ENCODE measurements at regions not wholly inside any gene's neighbourhood (a gene's known extent, or its start where the extent isn't known, plus 50 kb on each side); places are given as distances from the start of the nearest gene placed in this dataset.

DNA sequence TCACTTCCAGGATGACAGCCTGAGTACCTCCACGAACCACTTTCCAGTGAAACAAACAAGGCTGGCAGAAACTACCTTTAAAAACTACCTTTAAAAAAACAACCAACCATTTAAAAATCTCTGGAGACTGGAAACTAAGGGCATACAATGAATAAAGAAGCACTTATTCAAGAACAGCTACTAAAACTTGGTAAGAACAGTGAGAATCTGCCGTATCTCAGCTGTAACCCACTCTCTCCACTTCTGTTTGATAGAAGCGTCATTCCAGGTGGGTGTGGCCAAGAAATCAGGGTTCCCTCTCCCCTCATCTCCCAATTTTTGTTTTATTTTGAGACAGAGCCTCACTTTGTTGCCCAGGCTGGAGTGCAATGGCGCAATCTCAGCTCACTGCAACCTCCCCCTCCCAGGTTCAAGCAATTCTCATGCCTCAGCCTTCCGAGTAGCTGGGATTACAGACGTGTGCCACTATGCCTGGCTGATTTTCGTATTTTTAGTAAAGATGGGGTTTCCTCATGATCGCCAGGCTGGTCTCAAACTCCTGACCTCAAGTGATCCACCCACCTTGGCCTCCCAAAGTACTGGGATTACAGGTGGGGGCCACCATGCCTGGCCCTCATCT, 158.8 kb upstream of the CHST15 start:
- ChIA-PET RAD21 (ENCODE audit: low non-redundant PET in 1 of 2, low total read pairs in 2 of 2, uncharacterized antibody in 2 of 2, unreplicated experiment in 2 of 2) (interaction anchor here in 1 of 2 experiments (0.8 kb wide), 1 partner anchor 257 kb away, joined by 3 read pairs; no protein-coding TSS in a partner anchor), POLR2A (no interaction called here), CTCF (interaction anchor here (0.8 to 1.2 kb wide), 3 partner anchors 14 to 258 kb away, joined by 3 read pairs; no protein-coding TSS in a partner anchor)
- no peak overlapping the region for H3K4me3 ChIP-seq (replicated peaks in 1 of 2; ENCODE audit: low read depth in 1 of 2, low read length in 2 of 2)
- no peaks in the 10 kb centered on the region for H3K36me3 ChIP-seq (ENCODE audit: control insufficient read depth in 1 of 2, insufficient read depth in 2 of 2, low read length in 2 of 2)
- no peaks in the 10 kb centered on the region for H3K4me1 ChIP-seq (ENCODE audit: control insufficient read depth in 1 of 2, insufficient read depth in 2 of 2, low read length in 2 of 2)
- intact Hi-C loops (cut with micrococcal nuclease), result loop anchor here (10.0 kb wide), 1 partner anchor 257 kb away; no protein-coding TSS in a partner anchor
- no peak overlapping the region for H3K9ac ChIP-seq (ENCODE audit: low read length)
- no peak overlapping the region for H2AFZ ChIP-seq (ENCODE audit: low read depth, low read length, poor library complexity, severe bottlenecking)
- peaks cover 0 to 3% of the 10 kb centered on the region in 2 experiments; a peak in 1 of 4 replicates for H3K9me3 ChIP-seq (ENCODE audit: control insufficient read depth in 1 of 2, insufficient read depth in 1 of 2, low read depth in 1 of 2, low read length in 2 of 2)
- H3K9me2 ChIP-seq (ENCODE audit: insufficient read depth), result no peaks in the 10 kb centered on the region
- no peak overlapping the region for H3K27ac ChIP-seq (ENCODE audit: low read depth, low read length)
- no peak for DNase-seq (ENCODE audit: low read depth, low spot score)
- no peak for ATAC-seq
- no peak for TF ChIP-seq SRF (IDR thresholded peaks at IDR 0.05; ENCODE audit: low read depth)
- TF ChIP-seq, protein P1, sequence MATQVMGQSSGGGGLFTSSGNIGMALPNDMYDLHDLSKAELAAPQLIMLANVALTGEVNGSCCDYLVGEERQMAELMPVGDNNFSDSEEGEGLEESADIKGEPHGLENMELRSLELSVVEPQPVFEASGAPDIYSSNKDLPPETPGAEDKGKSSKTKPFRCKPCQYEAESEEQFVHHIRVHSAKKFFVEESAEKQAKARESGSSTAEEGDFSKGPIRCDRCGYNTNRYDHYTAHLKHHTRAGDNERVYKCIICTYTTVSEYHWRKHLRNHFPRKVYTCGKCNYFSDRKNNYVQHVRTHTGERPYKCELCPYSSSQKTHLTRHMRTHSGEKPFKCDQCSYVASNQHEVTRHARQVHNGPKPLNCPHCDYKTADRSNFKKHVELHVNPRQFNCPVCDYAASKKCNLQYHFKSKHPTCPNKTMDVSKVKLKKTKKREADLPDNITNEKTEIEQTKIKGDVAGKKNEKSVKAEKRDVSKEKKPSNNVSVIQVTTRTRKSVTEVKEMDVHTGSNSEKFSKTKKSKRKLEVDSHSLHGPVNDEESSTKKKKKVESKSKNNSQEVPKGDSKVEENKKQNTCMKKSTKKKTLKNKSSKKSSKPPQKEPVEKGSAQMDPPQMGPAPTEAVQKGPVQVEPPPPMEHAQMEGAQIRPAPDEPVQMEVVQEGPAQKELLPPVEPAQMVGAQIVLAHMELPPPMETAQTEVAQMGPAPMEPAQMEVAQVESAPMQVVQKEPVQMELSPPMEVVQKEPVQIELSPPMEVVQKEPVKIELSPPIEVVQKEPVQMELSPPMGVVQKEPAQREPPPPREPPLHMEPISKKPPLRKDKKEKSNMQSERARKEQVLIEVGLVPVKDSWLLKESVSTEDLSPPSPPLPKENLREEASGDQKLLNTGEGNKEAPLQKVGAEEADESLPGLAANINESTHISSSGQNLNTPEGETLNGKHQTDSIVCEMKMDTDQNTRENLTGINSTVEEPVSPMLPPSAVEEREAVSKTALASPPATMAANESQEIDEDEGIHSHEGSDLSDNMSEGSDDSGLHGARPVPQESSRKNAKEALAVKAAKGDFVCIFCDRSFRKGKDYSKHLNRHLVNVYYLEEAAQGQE (IDR thresholded peaks at IDR 0.05; ENCODE audit: low read depth), result no peak
- no peaks in the 10 kb centered on the region for H3K79me2 ChIP-seq (ENCODE audit: insufficient read depth, low read length)
- no peaks in the 10 kb centered on the region for H4K20me1 ChIP-seq (ENCODE audit: insufficient read depth)
- no TSS peak for BruUV-seq (replicated peaks)
- no peak overlapping the region for H3K4me2 ChIP-seq (ENCODE audit: low read length)
- H3K27me3 ChIP-seq (ENCODE audit: insufficient read depth, low read length), result no peaks in the 10 kb centered on the region

DNA sequence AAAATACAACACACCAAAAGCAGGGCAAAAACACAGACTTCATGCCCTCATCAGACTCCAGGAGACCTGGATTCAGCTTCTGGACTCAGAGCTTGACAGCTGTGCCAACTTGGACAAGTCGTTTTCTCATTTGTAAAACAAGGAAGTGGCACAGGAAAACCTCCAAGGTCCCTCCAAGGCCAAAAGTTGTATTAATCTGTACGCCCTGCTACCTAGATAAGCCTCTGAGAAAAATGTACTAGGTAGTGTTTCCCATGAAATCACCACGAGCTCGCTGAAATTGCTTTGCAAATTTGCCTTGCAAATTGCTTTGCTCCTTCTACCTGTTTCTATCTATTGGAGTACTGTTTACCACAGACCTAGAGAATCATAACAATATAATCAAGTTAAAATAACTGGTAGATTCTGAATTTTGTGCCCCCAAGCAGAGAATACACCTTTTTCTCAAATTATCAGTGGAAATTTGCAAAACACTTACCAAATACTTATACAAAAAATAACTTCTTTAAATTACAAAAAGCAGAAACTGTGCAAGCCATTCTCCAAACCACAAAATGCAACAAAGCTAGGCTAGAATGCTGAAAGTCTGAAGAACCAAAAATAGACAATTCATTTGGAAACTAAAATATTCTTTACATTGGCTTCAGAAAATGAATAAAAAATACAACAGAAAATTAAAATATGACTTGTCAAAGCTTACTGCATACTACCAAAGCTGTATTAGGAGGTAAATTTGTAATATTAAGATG, 158.1 kb upstream of the CHST15 start:
- no peak overlapping the region for H3K9ac ChIP-seq (ENCODE audit: low read length)
- ChIA-PET RAD21 (ENCODE audit: low non-redundant PET in 1 of 2, low total read pairs in 2 of 2, uncharacterized antibody in 2 of 2, unreplicated experiment in 2 of 2) (no interaction called here), CTCF (interaction anchor here (1.2 kb wide), 1 partner anchor 257 kb away, joined by 3 read pairs; no protein-coding TSS in a partner anchor), POLR2A (no interaction called here)
- BruUV-seq (replicated peaks), result no TSS peak
- no peaks in the 10 kb centered on the region for H3K36me3 ChIP-seq (ENCODE audit: control insufficient read depth in 1 of 2, insufficient read depth in 2 of 2, low read length in 2 of 2)
- H3K27me3 ChIP-seq (ENCODE audit: insufficient read depth, low read length), result no peaks in the 10 kb centered on the region
- no peak for ATAC-seq
- peaks cover 0 to 3% of the 10 kb centered on the region in 2 experiments; a peak in 1 of 4 replicates for H3K9me3 ChIP-seq (ENCODE audit: control insufficient read depth in 1 of 2, insufficient read depth in 1 of 2, low read depth in 1 of 2, low read length in 2 of 2)
- DNase-seq (ENCODE audit: low read depth, low spot score), result no peak
- H3K4me2 ChIP-seq (ENCODE audit: low read length), result no peak overlapping the region
- H4K20me1 ChIP-seq (ENCODE audit: insufficient read depth), result no peaks in the 10 kb centered on the region
- H3K4me1 ChIP-seq (ENCODE audit: control insufficient read depth in 1 of 2, insufficient read depth in 2 of 2, low read length in 2 of 2), result no peaks in the 10 kb centered on the region
- H3K27ac ChIP-seq (ENCODE audit: low read depth, low read length), result no peak overlapping the region
- no peaks in the 10 kb centered on the region for H3K9me2 ChIP-seq (ENCODE audit: insufficient read depth)
- H3K79me2 ChIP-seq (ENCODE audit: insufficient read depth, low read length), result no peaks in the 10 kb centered on the region
- no peak overlapping the region for H3K4me3 ChIP-seq (replicated peaks in 1 of 2; ENCODE audit: low read depth in 1 of 2, low read length in 2 of 2)
- no peak overlapping the region for H2AFZ ChIP-seq (ENCODE audit: low read depth, low read length, poor library complexity, severe bottlenecking)
- intact Hi-C loops (cut with micrococcal nuclease), result loop anchor here (10.0 kb wide), 1 partner anchor 257 kb away; no protein-coding TSS in a partner anchor
- TF ChIP-seq FOSL1 (IDR thresholded peaks at IDR 0.05; ENCODE audit: low read depth), result no peak
- no peak for TF ChIP-seq SIN3A (IDR thresholded peaks at IDR 0.05; ENCODE audit: low read depth)
- no peak for TF ChIP-seq YY1 (IDR thresholded peaks at IDR 0.05; ENCODE audit: extremely low read depth, insufficient replicate concordance, low read depth, low read length)
- TF ChIP-seq, protein P2, sequence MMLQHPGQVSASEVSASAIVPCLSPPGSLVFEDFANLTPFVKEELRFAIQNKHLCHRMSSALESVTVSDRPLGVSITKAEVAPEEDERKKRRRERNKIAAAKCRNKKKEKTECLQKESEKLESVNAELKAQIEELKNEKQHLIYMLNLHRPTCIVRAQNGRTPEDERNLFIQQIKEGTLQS (IDR thresholded peaks at IDR 0.05), result no peak
- no peak for TF ChIP-seq SRF (IDR thresholded peaks at IDR 0.05; ENCODE audit: low read depth)
- no peak for TF ChIP-seq SP1 (IDR thresholded peaks at IDR 0.05; ENCODE audit: low read depth)
- TF ChIP-seq, protein P1 (IDR thresholded peaks at IDR 0.05; ENCODE audit: low read depth), result no peak
- no peak for TF ChIP-seq TCF7L2 (IDR thresholded peaks at IDR 0.05; ENCODE audit: borderline replicate concordance, extremely low read depth, insufficient read depth, insufficient read length)
- TF ChIP-seq POLR2A (IDR thresholded peaks at IDR 0.05; ENCODE audit: borderline replicate concordance, extremely low read depth, insufficient read depth, insufficient read length), result no peak
- TF ChIP-seq EZH2 (IDR thresholded peaks at IDR 0.05), result no peak
